ENCODE measurements at regions not wholly inside any gene's neighbourhood (a gene's known extent, or its start where the extent isn't known, plus 50 kb on each side); places are given as distances from the start of the nearest gene placed in this dataset.

DNA sequence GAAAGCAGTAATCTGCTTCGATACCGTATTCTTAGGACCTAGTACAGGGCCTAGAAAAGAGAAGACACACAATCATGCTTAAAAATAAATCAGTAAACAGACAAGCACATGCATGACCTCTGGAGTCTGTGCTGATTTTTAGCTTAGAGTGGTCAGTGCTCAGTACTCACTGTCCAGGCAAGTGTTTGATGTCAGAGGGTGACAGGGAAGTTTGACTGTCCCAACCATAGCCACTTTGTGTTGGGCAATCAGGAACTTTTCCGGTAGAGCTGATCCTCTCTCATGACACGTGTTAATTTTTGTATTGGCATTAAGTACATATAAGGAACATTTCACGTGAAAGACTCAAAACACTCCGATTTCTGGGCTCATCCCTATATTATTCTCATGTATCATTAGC, 464.7 kb upstream of the KLF4 start:
- TF ChIP-seq CTCF (CRISPR knock-in tag; IDR thresholded peaks at IDR 0.05): no peak
- TF ChIP-seq, protein P1, sequence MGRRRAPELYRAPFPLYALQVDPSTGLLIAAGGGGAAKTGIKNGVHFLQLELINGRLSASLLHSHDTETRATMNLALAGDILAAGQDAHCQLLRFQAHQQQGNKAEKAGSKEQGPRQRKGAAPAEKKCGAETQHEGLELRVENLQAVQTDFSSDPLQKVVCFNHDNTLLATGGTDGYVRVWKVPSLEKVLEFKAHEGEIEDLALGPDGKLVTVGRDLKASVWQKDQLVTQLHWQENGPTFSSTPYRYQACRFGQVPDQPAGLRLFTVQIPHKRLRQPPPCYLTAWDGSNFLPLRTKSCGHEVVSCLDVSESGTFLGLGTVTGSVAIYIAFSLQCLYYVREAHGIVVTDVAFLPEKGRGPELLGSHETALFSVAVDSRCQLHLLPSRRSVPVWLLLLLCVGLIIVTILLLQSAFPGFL (CRISPR knock-in tag; IDR thresholded peaks at IDR 0.05): no peak

Measured in HepG2 (cell line).